Fibroblast of lung (primary cell): ENCODE measurements at regions not wholly inside any gene's neighbourhood (a gene's known extent, or its start where the extent isn't known, plus 50 kb on each side); places are given as distances from the start of the nearest gene placed in this dataset.

Experiments used
- EZH2 ChIP-seq: IDR thresholded peaks from 2 replicates; pipeline ENCODE4 v1.5.1; 2012; ENCODE audit warnings: low read length, control low read depth, mild to moderate bottlenecking; ENCODE audit errors: missing control alignments
- TF ChIP-seq, protein P1 (sequence below), 2 donors: IDR thresholded peaks in 1 of 2; conservative IDR thresholded peaks in 1 of 2; 1 replicate in 1 of 2; 2 replicates in 1 of 2; pipeline ENCODE4 v1.5.1; 2011 to 2012; ENCODE audit warnings: low read length in 2 of 2, control low read depth in 1 of 2, inconsistent platforms in 1 of 2, low read depth in 1 of 2, mild to moderate bottlenecking in 1 of 2

DNA sequence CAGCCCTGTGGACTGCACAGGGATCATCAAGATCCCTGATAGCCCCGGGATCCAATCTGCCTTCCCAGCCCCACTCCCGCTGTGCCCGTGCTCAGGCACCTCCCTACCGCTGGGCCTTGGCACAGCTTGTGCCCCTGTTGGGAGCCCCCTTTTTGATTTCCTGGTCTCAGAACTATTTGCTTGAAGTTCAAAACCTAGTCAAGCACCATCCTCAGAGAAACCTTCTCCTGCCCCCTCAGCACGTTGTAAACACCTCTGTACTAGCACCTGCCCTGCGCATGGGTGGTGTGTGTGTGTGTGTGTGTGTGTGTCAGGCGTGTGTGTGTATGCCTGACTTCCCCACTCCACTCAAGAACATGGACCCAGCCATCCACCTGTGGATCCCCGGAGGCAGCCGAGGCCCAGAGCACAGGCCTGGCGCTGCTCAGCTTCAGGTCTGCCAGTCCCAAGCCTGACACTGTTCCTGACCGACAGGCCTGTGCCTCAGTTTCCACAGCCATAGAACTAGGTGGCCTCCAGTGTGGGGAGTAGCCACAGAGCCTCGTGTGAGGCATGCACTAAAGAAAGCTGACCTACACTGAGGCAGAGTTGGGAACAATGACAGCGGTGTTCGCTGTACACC, 65.5 kb downstream of the ADRA2C start:
- TF ChIP-seq, protein P1, sequence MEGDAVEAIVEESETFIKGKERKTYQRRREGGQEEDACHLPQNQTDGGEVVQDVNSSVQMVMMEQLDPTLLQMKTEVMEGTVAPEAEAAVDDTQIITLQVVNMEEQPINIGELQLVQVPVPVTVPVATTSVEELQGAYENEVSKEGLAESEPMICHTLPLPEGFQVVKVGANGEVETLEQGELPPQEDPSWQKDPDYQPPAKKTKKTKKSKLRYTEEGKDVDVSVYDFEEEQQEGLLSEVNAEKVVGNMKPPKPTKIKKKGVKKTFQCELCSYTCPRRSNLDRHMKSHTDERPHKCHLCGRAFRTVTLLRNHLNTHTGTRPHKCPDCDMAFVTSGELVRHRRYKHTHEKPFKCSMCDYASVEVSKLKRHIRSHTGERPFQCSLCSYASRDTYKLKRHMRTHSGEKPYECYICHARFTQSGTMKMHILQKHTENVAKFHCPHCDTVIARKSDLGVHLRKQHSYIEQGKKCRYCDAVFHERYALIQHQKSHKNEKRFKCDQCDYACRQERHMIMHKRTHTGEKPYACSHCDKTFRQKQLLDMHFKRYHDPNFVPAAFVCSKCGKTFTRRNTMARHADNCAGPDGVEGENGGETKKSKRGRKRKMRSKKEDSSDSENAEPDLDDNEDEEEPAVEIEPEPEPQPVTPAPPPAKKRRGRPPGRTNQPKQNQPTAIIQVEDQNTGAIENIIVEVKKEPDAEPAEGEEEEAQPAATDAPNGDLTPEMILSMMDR (conservative IDR thresholded peaks at IDR 0.05 in 1 of 2, IDR thresholded peaks at IDR 0.05 in 1 of 2; ENCODE audit: low read depth in 1 of 2, low read length in 2 of 2), result no peak
- TF ChIP-seq EZH2, result no peak
